Activated CD8-positive, alpha-beta memory T cell treated with anti-CD3 and anti-CD28 coated beads, Interleukin-2, amount 50 U/mL, for 4 hours (primary cell): ENCODE measurements at regions not wholly inside any gene's neighbourhood (a gene's known extent, or its start where the extent isn't known, plus 50 kb on each side); places are given as distances from the start of the nearest gene placed in this dataset.
"Not testable (repeated sequence)": the region's sequence is repeated elsewhere in the genome, so short reads cannot be mapped to it uniquely, and the experiment has no call there.

Experiments used
- DNase-seq: peaks from one replicate; pipeline ENCODE4 v3.0.0-alpha.2; 2020

DNA sequence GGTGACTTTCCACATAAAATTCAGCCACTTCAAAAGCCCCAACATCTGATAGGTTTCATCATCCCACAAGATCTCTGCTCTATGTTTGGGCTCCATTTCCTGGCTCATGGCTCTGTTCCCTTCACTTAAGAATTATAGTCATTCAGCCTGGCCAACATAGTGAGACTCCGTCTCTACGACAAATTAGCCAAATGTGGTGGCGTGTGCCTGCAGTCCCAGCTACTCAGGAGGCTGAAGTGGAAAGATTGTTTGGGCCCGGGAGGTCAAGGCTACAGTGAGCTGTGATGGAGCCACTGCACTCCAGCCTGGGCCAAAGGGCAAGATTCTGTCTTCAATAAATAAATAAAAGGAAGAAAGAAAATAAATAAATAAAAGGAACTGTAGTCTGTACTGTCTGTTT, 57.9 kb upstream of the CTSV start:
- DNase-seq: no peak

GRCh38 chr9:97089361-97089760, 50.4 kb upstream of the CTSV start:
- DNase-seq: not testable (repeated sequence)
